OCI-LY3 (cell line): ENCODE measurements at regions not wholly inside any gene's neighbourhood (a gene's known extent, or its start where the extent isn't known, plus 50 kb on each side); places are given as distances from the start of the nearest gene placed in this dataset.

Experiments used
- CTCF ChIP-seq: fragments of 200-600, 300-600 bp; sonication (generic); IDR thresholded peaks from 2 replicates; pipeline ENCODE4 v1.5.1; 2014; ENCODE audit warnings: antibody characterized with exemption, low read length, low read depth
- EZH2phosphoT487 ChIP-seq: fragments of 200-600 bp; shearing (Covaris generic); IDR thresholded peaks from 2 replicates; pipeline ENCODE4 v1.6.1; 2018; ENCODE audit warnings: antibody characterized with exemption, mixed run types, low read depth

- TF ChIP-seq CTCF (no peak), EZH2phosphoT487 (no peak)
These were observed 123.5 kb upstream of the TBL1Y start for GRCh38 chrY:6786960-6787359.
